SK-N-MC (cell line): ENCODE measurements at regions not wholly inside any gene's neighbourhood (a gene's known extent, or its start where the extent isn't known, plus 50 kb on each side); places are given as distances from the start of the nearest gene placed in this dataset.

ENCODE experiments used
- EZH2 ChIP-seq: fragments of 200-600 bp; sonication (generic); IDR thresholded peaks from one replicate; pipeline ENCODE4 v1.6.1; 2017; ENCODE audit warnings: antibody characterized with exemption
- FOXP2 ChIP-seq: optimal IDR thresholded peaks from 2 replicates; pipeline ENCODE3; 2011; ENCODE audit warnings: mild to moderate bottlenecking, moderate library complexity; ENCODE audit not compliant: insufficient read depth; ENCODE audit errors: extremely low read length, control extremely low read depth
- POLR2AphosphoS5 ChIP-seq: IDR thresholded peaks from 2 replicates; pipeline ENCODE4 v1.6.1; 2012; ENCODE audit warnings: mild to moderate bottlenecking, low read depth, low read length, borderline replicate concordance

GRCh38 chr14:85912141-85912540 is 382.2 kb downstream of the FLRT2 start:
- TF ChIP-seq EZH2 (no peak), POLR2AphosphoS5 (no peak), FOXP2 (no peak)
